ENCODE measurements at regions not wholly inside any gene's neighbourhood (a gene's known extent, or its start where the extent isn't known, plus 50 kb on each side); places are given as distances from the start of the nearest gene placed in this dataset.

DNA sequence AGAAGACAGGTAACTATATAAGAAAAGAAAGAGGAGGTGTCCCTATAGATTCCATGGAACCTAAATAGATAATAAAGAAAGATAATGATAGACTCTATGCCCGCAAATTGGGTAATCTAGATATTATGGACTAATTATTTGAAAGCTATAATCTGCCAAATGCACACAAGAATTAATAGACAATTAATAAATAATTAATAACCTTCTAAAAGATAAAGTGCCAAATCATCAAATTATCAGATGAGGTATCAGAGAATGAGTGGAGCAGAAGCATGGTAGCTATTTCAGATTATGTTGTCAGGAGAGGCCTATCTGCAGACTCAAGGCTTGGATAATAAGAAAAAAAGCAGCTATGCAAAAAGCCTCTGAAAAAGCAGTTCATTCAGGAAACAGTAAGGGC, 1120.8 kb downstream of the PLA2G4A start:
- TF ChIP-seq, protein P1, sequence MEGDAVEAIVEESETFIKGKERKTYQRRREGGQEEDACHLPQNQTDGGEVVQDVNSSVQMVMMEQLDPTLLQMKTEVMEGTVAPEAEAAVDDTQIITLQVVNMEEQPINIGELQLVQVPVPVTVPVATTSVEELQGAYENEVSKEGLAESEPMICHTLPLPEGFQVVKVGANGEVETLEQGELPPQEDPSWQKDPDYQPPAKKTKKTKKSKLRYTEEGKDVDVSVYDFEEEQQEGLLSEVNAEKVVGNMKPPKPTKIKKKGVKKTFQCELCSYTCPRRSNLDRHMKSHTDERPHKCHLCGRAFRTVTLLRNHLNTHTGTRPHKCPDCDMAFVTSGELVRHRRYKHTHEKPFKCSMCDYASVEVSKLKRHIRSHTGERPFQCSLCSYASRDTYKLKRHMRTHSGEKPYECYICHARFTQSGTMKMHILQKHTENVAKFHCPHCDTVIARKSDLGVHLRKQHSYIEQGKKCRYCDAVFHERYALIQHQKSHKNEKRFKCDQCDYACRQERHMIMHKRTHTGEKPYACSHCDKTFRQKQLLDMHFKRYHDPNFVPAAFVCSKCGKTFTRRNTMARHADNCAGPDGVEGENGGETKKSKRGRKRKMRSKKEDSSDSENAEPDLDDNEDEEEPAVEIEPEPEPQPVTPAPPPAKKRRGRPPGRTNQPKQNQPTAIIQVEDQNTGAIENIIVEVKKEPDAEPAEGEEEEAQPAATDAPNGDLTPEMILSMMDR (IDR thresholded peaks at IDR 0.05; ENCODE audit: low read depth, low read length) = no peak
- TF ChIP-seq EZH2phosphoT487 (IDR thresholded peaks at IDR 0.05; ENCODE audit: low read depth) = no peak

Measured in OCI-LY3 (cell line).